PC-9 (cell line): ENCODE measurements at regions not wholly inside any gene's neighbourhood (a gene's known extent, or its start where the extent isn't known, plus 50 kb on each side); places are given as distances from the start of the nearest gene placed in this dataset.

Experiments
- BruUV-seq: library from RNA; stranded (reverse); fragments of 400-500 nt; replicated peaks from 2 replicates; lab custom pipeline; 2021; lab: Mats Ljungman, UMichigan
- CTCF ChIA-PET: fragments of 300-600 bp; sonication (Branson Sonifier 250); formaldehyde crosslinking; loops from one replicate; lab custom pipeline; 2022; ENCODE audit warnings: antibody characterized with exemption; lab: Charles Lee
- POLR2A ChIA-PET: fragments of 300-600 bp; sonication (Branson Sonifier 250); formaldehyde crosslinking; loops from one replicate; lab custom pipeline; 2022; ENCODE audit warnings: antibody characterized with exemption; ENCODE audit not compliant: unreplicated experiment; lab: Charles Lee
- DNase-seq, 2 experiments: peaks; one replicate each; pipeline versions ENCODE4 v3.0.0 to v3.0.0-alpha.2; 2015 to 2022; ENCODE audit warnings: mixed read lengths in 1 of 2
- H2AFZ ChIP-seq: fragments of 200-600 bp; sonication (generic); 2 replicates; pipeline ENCODE4 v1.8.1; 2017; ENCODE audit warnings: antibody characterized with exemption
- H3F3A ChIP-seq: fragments of 200-600 bp; sonication (generic); 2 replicates; pipeline ENCODE4 v1.8.1; 2017; ENCODE audit warnings: antibody characterized with exemption, mild to moderate bottlenecking, low read depth; ENCODE audit not compliant: insufficient read depth
- H3K27ac ChIP-seq: fragments of 200-600 bp; sonication (generic); 2 replicates; pipeline ENCODE4 v1.6.1; 2016; ENCODE audit warnings: mixed run types
- H3K27me3 ChIP-seq: fragments of 200-600 bp; sonication (generic); 2 replicates; pipeline ENCODE4 v1.6.1; 2016; ENCODE audit warnings: low read depth, mixed run types; ENCODE audit not compliant: insufficient read depth
- H3K36me3 ChIP-seq: fragments of 200-600 bp; sonication (generic); 2 replicates; pipeline ENCODE4 v1.6.1; 2016; ENCODE audit warnings: low read depth, mixed run types
- H3K4me1 ChIP-seq: fragments of 200-600 bp; sonication (generic); replicated peaks from 2 replicates; pipeline ENCODE4 v1.6.1; 2016; ENCODE audit warnings: mixed run types; ENCODE audit not compliant: insufficient read depth
- H3K4me2 ChIP-seq: fragments of 200-600 bp; sonication (generic); 2 replicates; pipeline ENCODE4 v1.6.1; 2017; ENCODE audit warnings: mixed run types
- H3K4me3 ChIP-seq: fragments of 200-600 bp; sonication (generic); 2 replicates; pipeline ENCODE4 v1.6.1; 2016; ENCODE audit warnings: mixed run types
- H3K79me2 ChIP-seq: fragments of 200-600 bp; sonication (generic); 2 replicates; pipeline ENCODE4 v1.6.1; 2017; ENCODE audit warnings: low read depth, mixed run types
- H3K9me2 ChIP-seq: fragments of 200-600 bp; sonication (generic); 2 replicates; pipeline ENCODE4 v1.8.1; 2017; ENCODE audit warnings: mild to moderate bottlenecking; ENCODE audit not compliant: insufficient read depth
- H3K9me3 ChIP-seq: fragments of 200-600 bp; sonication (generic); 2 replicates; pipeline ENCODE4 v1.8.1; 2016; ENCODE audit warnings: low read depth; ENCODE audit not compliant: insufficient read depth
- H4K20me1 ChIP-seq: fragments of 200-600 bp; sonication (generic); 2 replicates; pipeline ENCODE4 v1.8.1; 2017; ENCODE audit not compliant: insufficient read depth
- CTCF ChIP-seq: fragments of 200-600 bp; sonication (generic); conservative IDR thresholded peaks from 2 replicates; pipeline ENCODE4 v1.6.1; 2017; ENCODE audit warnings: mixed run types, antibody characterized with exemption, mild to moderate bottlenecking, moderate library complexity
- EZH2 ChIP-seq: fragments of 200-600 bp; sonication (generic); IDR thresholded peaks from 2 replicates; pipeline ENCODE4 v1.8.0; 2017; ENCODE audit warnings: antibody characterized with exemption, low read depth
- intact Hi-C: fragments of 100-400 bp; cut with micrococcal nuclease; formaldehyde crosslinking; loops from one replicate; pipeline ENCODE4 v1.10.0; 2022; ENCODE audit not compliant: unreplicated experiment

GRCh38 chr15:38010395-38010794 lies 76.0 kb downstream of the TMCO5A start:
- POLR2A ChIA-PET = no interaction called here
- CTCF ChIA-PET = no interaction called here
- intact Hi-C loops = no loop called here
- Histone ChIP-seq H3K27me3 (no peaks in the 10 kb centered on the region), H3K4me3 (no peak overlapping the region), H3K9me3 (no peaks in the 10 kb centered on the region), H3K36me3 (no peaks in the 10 kb centered on the region), H2AFZ (no peak overlapping the region), H3K4me1 (no peaks in the 10 kb centered on the region), H3F3A (no peaks in the 10 kb centered on the region), H3K4me2 (no peak overlapping the region), H3K27ac (no peak overlapping the region), H3K79me2 (no peaks in the 10 kb centered on the region), H4K20me1 (no peaks in the 10 kb centered on the region), H3K9me2 (no peaks in the 10 kb centered on the region)
- DNase-seq = no peak
- TF ChIP-seq CTCF = no peak
- TF ChIP-seq EZH2 = no peak
- BruUV-seq = no TSS peak

- H3K79me2 ChIP-seq = no peaks in the 10 kb centered on the region
- no peaks in the 10 kb centered on the region for H3K9me2 ChIP-seq
- DNase-seq = no peak
- CTCF ChIA-PET = no interaction called here
- no peaks in the 10 kb centered on the region for H3K27me3 ChIP-seq
- no peaks in the 10 kb centered on the region for H4K20me1 ChIP-seq
- no peak overlapping the region for H3K4me3 ChIP-seq
- H3K4me2 ChIP-seq = no peak overlapping the region
- no peak overlapping the region for H2AFZ ChIP-seq
- no peaks in the 10 kb centered on the region for H3K9me3 ChIP-seq
- no TSS peak for BruUV-seq
- intact Hi-C loops = no loop called here
- no peaks in the 10 kb centered on the region for H3F3A ChIP-seq
- POLR2A ChIA-PET = no interaction called here
- H3K4me1 ChIP-seq = no peaks in the 10 kb centered on the region
- no peaks in the 10 kb centered on the region for H3K36me3 ChIP-seq
- H3K27ac ChIP-seq = no peak overlapping the region
- TF ChIP-seq CTCF (no peak), EZH2 (no peak)
These were observed 78.5 kb downstream of the TMCO5A start for GRCh38 chr15:38012894-38013293.

- Histone ChIP-seq H3K9me3 (no peaks in the 10 kb centered on the region), H3K36me3 (no peaks in the 10 kb centered on the region), H3F3A (no peaks in the 10 kb centered on the region), H3K27me3 (no peaks in the 10 kb centered on the region), H3K79me2 (no peaks in the 10 kb centered on the region), H3K4me1 (no peaks in the 10 kb centered on the region), H4K20me1 (no peaks in the 10 kb centered on the region), H3K4me2 (no peak overlapping the region), H2AFZ (no peak overlapping the region), H3K27ac (no peak overlapping the region), H3K9me2 (no peaks in the 10 kb centered on the region), H3K4me3 (no peak overlapping the region)
- POLR2A ChIA-PET = no interaction called here
- CTCF ChIA-PET = no interaction called here
- no TSS peak for BruUV-seq
- intact Hi-C loops = no loop called here
- TF ChIP-seq CTCF = no peak
- TF ChIP-seq EZH2 = no peak
- no peak for DNase-seq
These were observed 83.3 kb downstream of the TMCO5A start for GRCh38 chr15:38017721-38018120.
